H9 (cell line): ENCODE measurements at regions not wholly inside any gene's neighbourhood (a gene's known extent, or its start where the extent isn't known, plus 50 kb on each side); places are given as distances from the start of the nearest gene placed in this dataset.

ENCODE experiments used
- DNase-seq: peaks from one replicate; pipeline ENCODE4 v3.0.0-alpha.2; 2017
- H2AFZ ChIP-seq: one replicate; pipeline ENCODE4 v1.6.1; 2013; ENCODE audit warnings: mild to moderate bottlenecking, low read length, control low read depth, moderate library complexity
- H2AK5ac ChIP-seq: 2 replicates; pipeline ENCODE4 v1.6.1; 2013; ENCODE audit warnings: low read length, control low read depth, mixed read lengths; ENCODE audit not compliant: insufficient read length
- H2BK120ac ChIP-seq: one replicate; pipeline ENCODE4 v1.6.1; 2013; ENCODE audit warnings: low read depth, mild to moderate bottlenecking, low read length, control low read depth, inconsistent platforms; ENCODE audit not compliant: poor library complexity, severe bottlenecking
- H2BK12ac ChIP-seq: 2 replicates; pipeline ENCODE4 v1.6.1; 2013; ENCODE audit warnings: low read length, control low read depth, mixed read lengths, low read depth; ENCODE audit not compliant: insufficient read length
- H2BK15ac ChIP-seq: 2 replicates; pipeline ENCODE4 v1.6.1; 2013; ENCODE audit warnings: low read depth, low read length, control low read depth
- H2BK20ac ChIP-seq: one replicate; pipeline ENCODE4 v1.6.1; 2013; ENCODE audit warnings: low read depth, mild to moderate bottlenecking, low read length, control low read depth, inconsistent platforms; ENCODE audit not compliant: poor library complexity, severe bottlenecking
- H2BK5ac ChIP-seq: 2 replicates; pipeline ENCODE4 v1.6.1; 2013; ENCODE audit warnings: low read length, control low read depth, mixed read lengths; ENCODE audit not compliant: insufficient read length
- H3K14ac ChIP-seq: 2 replicates; pipeline ENCODE4 v1.6.1; 2013; ENCODE audit warnings: low read length, control low read depth; ENCODE audit not compliant: insufficient read depth
- H3K18ac ChIP-seq: 2 replicates; pipeline ENCODE4 v1.6.1; 2013; ENCODE audit warnings: low read depth, mild to moderate bottlenecking, mixed read lengths, low read length, control low read depth; ENCODE audit not compliant: insufficient read length
- H3K23ac ChIP-seq: 2 replicates; pipeline ENCODE4 v1.6.1; 2013; ENCODE audit warnings: low read length, control low read depth, mixed read lengths, low read depth; ENCODE audit not compliant: insufficient read length
- H3K23me2 ChIP-seq: 2 replicates; pipeline ENCODE4 v1.6.1; 2013; ENCODE audit warnings: low read depth, mild to moderate bottlenecking, mixed read lengths, low read length, control low read depth; ENCODE audit not compliant: insufficient read length, poor library complexity, severe bottlenecking
- H3K27ac ChIP-seq: 2 replicates; pipeline ENCODE4 v1.5.1; 2013; ENCODE audit warnings: low read length, control low read depth, mixed read lengths, low read depth; ENCODE audit not compliant: insufficient read length
- H3K27me3 ChIP-seq: 2 replicates; pipeline ENCODE4 v1.6.1; 2013; ENCODE audit warnings: low read length, control low read depth, inconsistent platforms; ENCODE audit not compliant: insufficient read depth
- H3K4ac ChIP-seq: 2 replicates; pipeline ENCODE4 v1.6.1; 2013; ENCODE audit warnings: low read depth, mild to moderate bottlenecking, control low read depth, inconsistent platforms, low read length, moderate library complexity
- H3K4me1 ChIP-seq: 2 replicates; pipeline ENCODE4 v1.6.1; 2013; ENCODE audit warnings: low read length, control low read depth, inconsistent platforms; ENCODE audit not compliant: insufficient read depth
- H3K4me2 ChIP-seq: 2 replicates; pipeline ENCODE4 v1.6.1; 2013; ENCODE audit warnings: low read length, control low read depth, mixed read lengths; ENCODE audit not compliant: insufficient read length, insufficient read depth
- H3K56ac ChIP-seq: 2 replicates; pipeline ENCODE4 v1.6.1; 2013; ENCODE audit warnings: low read depth, mild to moderate bottlenecking, mixed read lengths, low read length, control low read depth; ENCODE audit not compliant: insufficient read length
- H3K79me1 ChIP-seq: 2 replicates; pipeline ENCODE4 v1.6.1; 2013; ENCODE audit warnings: low read depth, mild to moderate bottlenecking, moderate library complexity, low read length, control low read depth, inconsistent platforms; ENCODE audit not compliant: insufficient read depth, poor library complexity, severe bottlenecking
- H3K79me2 ChIP-seq: 2 replicates; pipeline ENCODE4 v1.6.1; 2013; ENCODE audit warnings: low read length, control low read depth, inconsistent platforms; ENCODE audit not compliant: insufficient read depth
- H3K9ac ChIP-seq: 2 replicates; pipeline ENCODE4 v1.6.1; 2013; ENCODE audit warnings: low read length, control low read depth, mixed read lengths; ENCODE audit not compliant: insufficient read length; ENCODE audit errors: extremely low read depth
- H3K9me3 ChIP-seq: one replicate; pipeline ENCODE4 v1.6.1; 2013; ENCODE audit warnings: low read depth, low read length, inconsistent platforms; ENCODE audit not compliant: control insufficient read depth
- H3T11ph ChIP-seq: one replicate; pipeline ENCODE4 v1.6.1; 2013; ENCODE audit warnings: mild to moderate bottlenecking, low read length, control low read depth, inconsistent platforms
- H4K20me1 ChIP-seq: one replicate; pipeline ENCODE4 v1.6.1; 2013; ENCODE audit not compliant: control insufficient read depth, insufficient read length, insufficient read depth
- H4K5ac ChIP-seq: 2 replicates; pipeline ENCODE4 v1.6.1; 2013; ENCODE audit warnings: low read depth, mild to moderate bottlenecking, mixed read lengths, low read length, control low read depth; ENCODE audit not compliant: insufficient read length
- H4K8ac ChIP-seq: replicated peaks from 2 replicates; pipeline ENCODE4 v1.6.1; 2013; ENCODE audit warnings: low read length, control low read depth, mixed read lengths, low read depth; ENCODE audit not compliant: insufficient read length
- H4K91ac ChIP-seq: 2 replicates; pipeline ENCODE4 v1.6.1; 2013; ENCODE audit warnings: low read depth, mild to moderate bottlenecking, moderate library complexity, mixed read lengths, low read length, control low read depth; ENCODE audit not compliant: insufficient read length
- H3K27ac Mint-ChIP-seq, 3 experiments: 2 replicates in 2 of 3; 3 replicates in 1 of 3; pipeline ENCODE4 v1.8.0; 2020 to 2021; ENCODE audit warnings: mixed read lengths in 3 of 3, mild to moderate bottlenecking in 1 of 3, moderate library complexity in 1 of 3
- H3K27me3 Mint-ChIP-seq: 2 replicates; pipeline ENCODE4 v1.8.0; 2021; ENCODE audit warnings: low read depth, mild to moderate bottlenecking, moderate library complexity, mixed read lengths
- H3K36me3 Mint-ChIP-seq, 3 experiments: 2 replicates in 2 of 3; 3 replicates in 1 of 3; pipeline ENCODE4 v1.8.0; 2020 to 2021; ENCODE audit warnings: low read depth in 3 of 3, mixed read lengths in 3 of 3; ENCODE audit not compliant: insufficient read depth in 1 of 3
- H3K4me1 Mint-ChIP-seq, 2 experiments: 2 replicates each; pipeline ENCODE4 v1.8.0; 2020; ENCODE audit warnings: mixed read lengths in 2 of 2
- H3K4me3 Mint-ChIP-seq, 2 experiments: 2 replicates in 1 of 2; 3 replicates in 1 of 2; pipeline ENCODE4 v1.8.0; 2020 to 2021; ENCODE audit warnings: mild to moderate bottlenecking in 2 of 2, mixed read lengths in 2 of 2, moderate library complexity in 1 of 2
- H3K9me3 Mint-ChIP-seq, 2 experiments: 2 replicates in 1 of 2; 3 replicates in 1 of 2; pipeline ENCODE4 v1.8.0; 2020; ENCODE audit warnings: mild to moderate bottlenecking in 2 of 2, mixed read lengths in 2 of 2, moderate library complexity in 1 of 2
- WGBS: extraction: QIAGEN DNeasy Blood & Tissue Kit; methylation state at CpG from one replicate; pipeline ENCODE4 v1.1.7; 2013; ENCODE audit warnings: missing lambda C conversion rate, low lambda C conversion rate, mixed read lengths; ENCODE audit not compliant: insufficient read length; ENCODE audit errors: extremely low coverage; 5-methylcytosine and 5-hydroxymethylcytosine counted together
- TF ChIP-seq, protein P1 (sequence below): fragments of 200-600 bp; sonication (generic); conservative IDR thresholded peaks from 3 replicates; pipeline ENCODE4 v1.8.0; 2021; ENCODE audit warnings: antibody characterized with exemption, mild to moderate bottlenecking

- H3K36me3 Mint-ChIP-seq = peaks cover 0 to 2% (median 0%) of the 10 kb centered on the region in 3 experiments; a peak in 2 of 7 replicates
- no peaks in the 10 kb centered on the region for H3K79me1 ChIP-seq
- no peak overlapping the region for H3K9ac ChIP-seq
- no peak overlapping the region for H2BK5ac ChIP-seq
- no peak overlapping the region for H2BK120ac ChIP-seq
- no peaks in the 10 kb centered on the region for H4K20me1 ChIP-seq
- TF ChIP-seq, protein P1, sequence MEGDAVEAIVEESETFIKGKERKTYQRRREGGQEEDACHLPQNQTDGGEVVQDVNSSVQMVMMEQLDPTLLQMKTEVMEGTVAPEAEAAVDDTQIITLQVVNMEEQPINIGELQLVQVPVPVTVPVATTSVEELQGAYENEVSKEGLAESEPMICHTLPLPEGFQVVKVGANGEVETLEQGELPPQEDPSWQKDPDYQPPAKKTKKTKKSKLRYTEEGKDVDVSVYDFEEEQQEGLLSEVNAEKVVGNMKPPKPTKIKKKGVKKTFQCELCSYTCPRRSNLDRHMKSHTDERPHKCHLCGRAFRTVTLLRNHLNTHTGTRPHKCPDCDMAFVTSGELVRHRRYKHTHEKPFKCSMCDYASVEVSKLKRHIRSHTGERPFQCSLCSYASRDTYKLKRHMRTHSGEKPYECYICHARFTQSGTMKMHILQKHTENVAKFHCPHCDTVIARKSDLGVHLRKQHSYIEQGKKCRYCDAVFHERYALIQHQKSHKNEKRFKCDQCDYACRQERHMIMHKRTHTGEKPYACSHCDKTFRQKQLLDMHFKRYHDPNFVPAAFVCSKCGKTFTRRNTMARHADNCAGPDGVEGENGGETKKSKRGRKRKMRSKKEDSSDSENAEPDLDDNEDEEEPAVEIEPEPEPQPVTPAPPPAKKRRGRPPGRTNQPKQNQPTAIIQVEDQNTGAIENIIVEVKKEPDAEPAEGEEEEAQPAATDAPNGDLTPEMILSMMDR = no peak
- H3K9me3 ChIP-seq = no peaks in the 10 kb centered on the region
- no peak overlapping the region for H3K4ac ChIP-seq
- peaks cover 13 to 14% of the 10 kb centered on the region in 2 experiments for H3K9me3 Mint-ChIP-seq
- H4K91ac ChIP-seq = no peak overlapping the region
- no peak overlapping the region for H2AK5ac ChIP-seq
- no peak overlapping the region for H4K5ac ChIP-seq
- no peak overlapping the region for H2BK12ac ChIP-seq
- H3T11ph ChIP-seq = no peak overlapping the region
- no peak overlapping the region for H3K18ac ChIP-seq
- no peak overlapping the region for H4K8ac ChIP-seq
- no peak overlapping the region for H3K27ac ChIP-seq
- no peak overlapping the region for H3K23ac ChIP-seq
- H2AFZ ChIP-seq = no peak overlapping the region
- no peak overlapping the region for H2BK15ac ChIP-seq
- H3K27me3 ChIP-seq = no peaks in the 10 kb centered on the region
- H3K4me3 Mint-ChIP-seq = no peak overlapping the region
- no peak overlapping the region for H3K27ac Mint-ChIP-seq
- H3K4me1 ChIP-seq = no peaks in the 10 kb centered on the region
- WGBS = no CpG with 5 or more reads among the region's 4 CpGs
- DNase-seq = no peak
- H2BK20ac ChIP-seq = no peak overlapping the region
- no peaks in the 10 kb centered on the region for H3K27me3 Mint-ChIP-seq
- no peak overlapping the region for H3K56ac ChIP-seq
- H3K14ac ChIP-seq = no peak overlapping the region
- no peaks in the 10 kb centered on the region for H3K79me2 ChIP-seq
- H3K4me1 Mint-ChIP-seq = no peaks in the 10 kb centered on the region
- no peak overlapping the region for H3K4me2 ChIP-seq
- no peaks in the 10 kb centered on the region for H3K23me2 ChIP-seq
These were observed 1255.1 kb upstream of the EYS start for GRCh38 chr6:66962082-66962481.
